Karpas-422 (cell line): ENCODE measurements at regions not wholly inside any gene's neighbourhood (a gene's known extent, or its start where the extent isn't known, plus 50 kb on each side); places are given as distances from the start of the nearest gene placed in this dataset.

Experiments used
- DNase-seq: peaks from one replicate; pipeline ENCODE4 v3.0.0-alpha.2; 2015
- H2AFZ ChIP-seq: fragments of 200-600 bp; sonication (generic); 2 replicates; pipeline ENCODE4 v1.6.1; 2014; ENCODE audit warnings: antibody characterized with exemption, low read length, mixed read lengths
- H3K27ac ChIP-seq: fragments of 200-600 bp; sonication (generic); 2 replicates; pipeline ENCODE4 v1.5.1; 2014; ENCODE audit warnings: mild to moderate bottlenecking, low read length, moderate library complexity
- H3K27me3 ChIP-seq: fragments of 200-600 bp; sonication (generic); 2 replicates; pipeline ENCODE4 v1.6.1; 2014; ENCODE audit warnings: low read length, mixed read lengths
- H3K36me3 ChIP-seq: fragments of 200-600 bp; sonication (generic); 2 replicates; pipeline ENCODE4 v1.6.1; 2014; ENCODE audit warnings: low read length, mixed read lengths; ENCODE audit not compliant: insufficient read depth
- H3K4me1 ChIP-seq: fragments of 200-600 bp; sonication (generic); 2 replicates; pipeline ENCODE4 v1.6.1; 2014; ENCODE audit warnings: mild to moderate bottlenecking, low read length, mixed read lengths
- H3K4me2 ChIP-seq: fragments of 200-600 bp; sonication (generic); 2 replicates; pipeline ENCODE4 v1.6.1; 2014; ENCODE audit warnings: low read length, low read depth, mild to moderate bottlenecking; ENCODE audit not compliant: poor library complexity, severe bottlenecking
- H3K4me3 ChIP-seq: fragments of 200-600 bp; sonication (generic); 2 replicates; pipeline ENCODE4 v1.5.1; 2014; ENCODE audit warnings: mild to moderate bottlenecking, antibody characterized with exemption, low read length, mixed read lengths
- H3K79me2 ChIP-seq: fragments of 200-600 bp; sonication (generic); 2 replicates; pipeline ENCODE4 v1.6.1; 2014; ENCODE audit warnings: mild to moderate bottlenecking, low read length, mixed read lengths
- H3K9ac ChIP-seq: fragments of 200-600 bp; sonication (generic); 2 replicates; pipeline ENCODE4 v1.6.0; 2014; ENCODE audit warnings: low read length
- H3K9me2 ChIP-seq: fragments of 200-600 bp; sonication (generic), shearing (Covaris generic); replicated peaks from 2 replicates; pipeline ENCODE4 v1.6.0; 2014; ENCODE audit warnings: mild to moderate bottlenecking, low read length, moderate library complexity; ENCODE audit not compliant: insufficient read depth
- H3K9me3 ChIP-seq: fragments of 300-700, 200-600 bp; sonication (generic); 2 replicates; pipeline ENCODE4 v1.6.1; 2014; ENCODE audit warnings: low read length, mixed read lengths
- H4K20me1 ChIP-seq: fragments of 200-600 bp; sonication (generic); 2 replicates; pipeline ENCODE4 v1.6.1; 2014; ENCODE audit warnings: mild to moderate bottlenecking, antibody characterized with exemption, low read length, low read depth; ENCODE audit not compliant: insufficient read depth

GRCh38 chr4:133046156-133046555 lies 102.9 kb upstream of the PCDH10 start:
- Histone ChIP-seq H4K20me1 (no peaks in the 10 kb centered on the region), H3K4me1 (no peaks in the 10 kb centered on the region), H3K9me3 (peaks cover 18% of the 10 kb centered on the region), H3K9ac (no peak overlapping the region), H3K9me2 (no peaks in the 10 kb centered on the region), H3K79me2 (no peaks in the 10 kb centered on the region), H3K27ac (no peak overlapping the region), H3K4me3 (no peak overlapping the region), H3K4me2 (no peak overlapping the region), H3K36me3 (no peaks in the 10 kb centered on the region), H3K27me3 (no peaks in the 10 kb centered on the region), H2AFZ (no peak overlapping the region)
- DNase-seq = no peak

GRCh38 chr4:133058701-133059100 lies 90.4 kb upstream of the PCDH10 start:
- H3K27ac ChIP-seq = no peak overlapping the region
- no peaks in the 10 kb centered on the region for H3K4me1 ChIP-seq
- no peak overlapping the region for H3K9ac ChIP-seq
- DNase-seq = no peak
- H3K4me2 ChIP-seq = no peak overlapping the region
- H3K9me3 ChIP-seq = peaks cover under 1% of the 10 kb centered on the region; the same call in 1 of the 2 replicates
- no peaks in the 10 kb centered on the region for H3K9me2 ChIP-seq
- no peaks in the 10 kb centered on the region for H3K27me3 ChIP-seq
- no peaks in the 10 kb centered on the region for H3K79me2 ChIP-seq
- no peak overlapping the region for H3K4me3 ChIP-seq
- peak overlapping the region; percentile 67; the same call in 1 of the 2 replicates for H2AFZ ChIP-seq
- H3K36me3 ChIP-seq = no peaks in the 10 kb centered on the region
- no peaks in the 10 kb centered on the region for H4K20me1 ChIP-seq

- no peak for DNase-seq
- Histone ChIP-seq H3K36me3 (no peaks in the 10 kb centered on the region), H4K20me1 (no peaks in the 10 kb centered on the region), H3K27me3 (no peaks in the 10 kb centered on the region), H3K9ac (no peak overlapping the region), H3K79me2 (no peaks in the 10 kb centered on the region), H3K9me2 (no peaks in the 10 kb centered on the region), H3K27ac (no peak overlapping the region), H2AFZ (peak overlapping the region; percentile 67; the same call in 1 of the 2 replicates), H3K4me1 (no peaks in the 10 kb centered on the region), H3K4me3 (no peak overlapping the region), H3K4me2 (no peak overlapping the region), H3K9me3 (peaks cover 2% of the 10 kb centered on the region; the same call in 1 of the 2 replicates)
Measured at GRCh38 chr4:133059117-133059516, 90.0 kb upstream of the PCDH10 start.

GRCh38 chr4:133062851-133063250 lies 86.2 kb upstream of the PCDH10 start:
- H3K4me3 ChIP-seq = no peak overlapping the region
- H4K20me1 ChIP-seq = no peaks in the 10 kb centered on the region
- no peaks in the 10 kb centered on the region for H3K4me1 ChIP-seq
- H3K27ac ChIP-seq = no peak overlapping the region
- no peaks in the 10 kb centered on the region for H3K79me2 ChIP-seq
- no peak for DNase-seq
- no peak overlapping the region for H3K4me2 ChIP-seq
- H3K27me3 ChIP-seq = no peaks in the 10 kb centered on the region
- H2AFZ ChIP-seq = peak overlapping the region; percentile 69; the same call in 1 of the 2 replicates
- peaks cover 11% of the 10 kb centered on the region for H3K9me3 ChIP-seq
- H3K36me3 ChIP-seq = no peaks in the 10 kb centered on the region
- no peaks in the 10 kb centered on the region for H3K9me2 ChIP-seq
- H3K9ac ChIP-seq = no peak overlapping the region

- Histone ChIP-seq H3K4me3 (no peak overlapping the region), H3K36me3 (no peaks in the 10 kb centered on the region)
Measured at GRCh38 chr4:133068083-133068482, 81.0 kb upstream of the PCDH10 start.

GRCh38 chr4:133081246-133081645 lies 67.8 kb upstream of the PCDH10 start:
- no peak overlapping the region for H3K9ac ChIP-seq
- no peak overlapping the region for H3K27ac ChIP-seq
- 0 out of 2 replicates have a peak overlapping the region, but pooled peaks have one; percentile 10 for H2AFZ ChIP-seq
- peaks cover 2% of the 10 kb centered on the region for H3K9me3 ChIP-seq
- H3K79me2 ChIP-seq = no peaks in the 10 kb centered on the region
- H3K4me2 ChIP-seq = no peak overlapping the region
- no peaks in the 10 kb centered on the region for H3K27me3 ChIP-seq
- peak; percentile 41 for DNase-seq
- H3K9me2 ChIP-seq = no peaks in the 10 kb centered on the region
- H3K36me3 ChIP-seq = no peaks in the 10 kb centered on the region
- peaks cover 2% of the 10 kb centered on the region; the same call in 1 of the 2 replicates for H3K4me1 ChIP-seq
- no peak overlapping the region for H3K4me3 ChIP-seq
- no peaks in the 10 kb centered on the region for H4K20me1 ChIP-seq

More at GRCh38 chr4:133068083-133068482, 81.0 kb upstream of the PCDH10 start:
- Histone ChIP-seq H3K9ac (no peak overlapping the region), H3K79me2 (no peaks in the 10 kb centered on the region), H3K27ac (no peak overlapping the region), H3K4me1 (no peaks in the 10 kb centered on the region), H2AFZ (no peak overlapping the region), H3K27me3 (no peaks in the 10 kb centered on the region), H3K9me2 (no peaks in the 10 kb centered on the region), H4K20me1 (no peaks in the 10 kb centered on the region), H3K9me3 (peaks cover 32% of the 10 kb centered on the region), H3K4me2 (no peak overlapping the region)
- DNase-seq = no peak

GRCh38 chr4:133084421-133084820 lies 64.7 kb upstream of the PCDH10 start:
- no peak overlapping the region for H3K27ac ChIP-seq
- DNase-seq = no peak
- H3K36me3 ChIP-seq = no peaks in the 10 kb centered on the region
- no peaks in the 10 kb centered on the region for H4K20me1 ChIP-seq
- no peaks in the 10 kb centered on the region for H3K79me2 ChIP-seq
- H3K9me3 ChIP-seq = no peaks in the 10 kb centered on the region; the same call in 1 of the 2 replicates
- no peak overlapping the region for H3K4me2 ChIP-seq
- H3K4me3 ChIP-seq = no peak overlapping the region
- no peak overlapping the region for H3K9ac ChIP-seq
- H2AFZ ChIP-seq = peak overlapping the region; percentile 49; the same call in 1 of the 2 replicates
- no peaks in the 10 kb centered on the region for H3K27me3 ChIP-seq
- H3K4me1 ChIP-seq = peaks cover 2% of the 10 kb centered on the region; the same call in 1 of the 2 replicates
- H3K9me2 ChIP-seq = no peaks in the 10 kb centered on the region

- Histone ChIP-seq H3K9ac (no peak overlapping the region), H4K20me1 (no peaks in the 10 kb centered on the region), H3K4me1 (no peaks in the 10 kb centered on the region), H3K27ac (no peak overlapping the region), H3K36me3 (no peaks in the 10 kb centered on the region), H3K79me2 (no peaks in the 10 kb centered on the region), H3K9me2 (no peaks in the 10 kb centered on the region), H3K27me3 (no peaks in the 10 kb centered on the region), H2AFZ (no peak overlapping the region), H3K4me3 (no peak overlapping the region), H3K4me2 (no peak overlapping the region), H3K9me3 (no peaks in the 10 kb centered on the region)
- no peak for DNase-seq
Measured at GRCh38 chr4:133095591-133095990, 53.5 kb upstream of the PCDH10 start.
